HL-60 (cell line): ENCODE measurements at regions not wholly inside any gene's neighbourhood (a gene's known extent, or its start where the extent isn't known, plus 50 kb on each side); places are given as distances from the start of the nearest gene placed in this dataset.

ENCODE experiments used
- CTCF ChIP-seq: IDR thresholded peaks from one replicate; pipeline ENCODE4 v1.5.1; 2011; ENCODE audit warnings: low read length, control low read depth, inconsistent platforms; ENCODE audit not compliant: insufficient read depth
- GABPA ChIP-seq: IDR thresholded peaks from 2 replicates; pipeline ENCODE4 v1.6.1; 2012; ENCODE audit warnings: low read depth

GRCh38 chrX:39714471-39714870, 383.3 kb downstream of the BCOR start:
- TF ChIP-seq CTCF (no peak), GABPA (no peak)
